GM19372 (cell line): ENCODE measurements at regions not wholly inside any gene's neighbourhood (a gene's known extent, or its start where the extent isn't known, plus 50 kb on each side); places are given as distances from the start of the nearest gene placed in this dataset.
"Not testable (repeated sequence)": the region's sequence is repeated elsewhere in the genome, so short reads cannot be mapped to it uniquely, and the experiment has no call there.

Experiments used
- ATAC-seq: cut with Tn5 transposase; IDR thresholded peaks from one replicate; pipeline ENCODE4 v1.9.1; 2021; ENCODE audit warnings: mild to moderate bottlenecking, low read depth, moderate library complexity; ENCODE audit not compliant: unreplicated experiment

DNA sequence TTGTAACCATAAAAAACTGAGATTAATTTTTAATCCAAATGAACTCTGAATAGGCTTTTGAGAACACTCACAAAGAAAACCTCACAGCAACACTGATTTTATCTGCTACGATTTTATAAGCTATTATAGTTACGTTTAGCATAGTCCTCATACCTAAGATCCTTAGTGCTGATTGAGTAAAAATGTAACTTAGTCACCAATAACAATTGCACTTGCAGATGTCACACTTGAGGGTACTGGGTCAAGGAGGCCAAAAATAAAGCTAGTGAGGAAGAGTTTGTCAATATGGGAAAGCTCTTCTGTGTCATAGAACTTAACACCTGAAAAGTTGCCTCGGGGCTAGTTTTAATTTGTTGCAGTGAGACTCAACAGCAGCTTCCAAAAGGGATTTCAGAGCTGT lies 706.5 kb upstream of the FAM98A start:
- ATAC-seq: no peak

DNA sequence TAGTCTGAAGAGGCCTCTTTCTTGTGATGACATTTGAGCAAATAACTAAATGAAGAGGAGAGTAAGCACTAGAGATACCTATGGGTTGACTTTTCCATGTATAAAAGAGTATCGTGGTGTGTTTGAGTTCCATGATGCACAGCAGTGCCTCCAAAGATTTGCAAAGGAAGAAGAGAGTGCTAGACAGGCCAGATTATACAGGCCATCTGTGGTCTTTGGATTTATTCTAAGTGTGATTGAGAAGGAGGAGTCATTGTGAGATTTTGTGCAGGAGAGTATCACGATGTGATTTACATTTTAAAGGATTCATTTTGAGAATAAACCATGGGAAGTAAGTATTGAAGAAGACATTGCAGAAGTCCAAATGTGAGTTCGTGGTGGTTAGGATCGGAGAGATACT lies 695.9 kb upstream of the FAM98A start:
- ATAC-seq: no peak

- peak; percentile 95 for ATAC-seq
These were observed 692.0 kb upstream of the FAM98A start for GRCh38 chr2:34291076-34291475.

- no peak for ATAC-seq
These were observed 688.9 kb upstream of the FAM98A start for GRCh38 chr2:34288016-34288415.

GRCh38 chr2:34280606-34281005 lies 681.5 kb upstream of the FAM98A start:
- no peak for ATAC-seq

- ATAC-seq: peak; percentile 87
These were observed 668.0 kb upstream of the FAM98A start for GRCh38 chr2:34266908-34267697.

- ATAC-seq: no peak
These were observed 662.6 kb upstream of the FAM98A start for GRCh38 chr2:34261701-34262100.

GRCh38 chr2:34254272-34254878 lies 655.3 kb upstream of the FAM98A start:
- no peak for ATAC-seq

GRCh38 chr2:34252111-34252510 lies 653.0 kb upstream of the FAM98A start:
- ATAC-seq: no peak

GRCh38 chr2:34251578-34251977 lies 652.5 kb upstream of the FAM98A start:
- ATAC-seq: no peak

DNA sequence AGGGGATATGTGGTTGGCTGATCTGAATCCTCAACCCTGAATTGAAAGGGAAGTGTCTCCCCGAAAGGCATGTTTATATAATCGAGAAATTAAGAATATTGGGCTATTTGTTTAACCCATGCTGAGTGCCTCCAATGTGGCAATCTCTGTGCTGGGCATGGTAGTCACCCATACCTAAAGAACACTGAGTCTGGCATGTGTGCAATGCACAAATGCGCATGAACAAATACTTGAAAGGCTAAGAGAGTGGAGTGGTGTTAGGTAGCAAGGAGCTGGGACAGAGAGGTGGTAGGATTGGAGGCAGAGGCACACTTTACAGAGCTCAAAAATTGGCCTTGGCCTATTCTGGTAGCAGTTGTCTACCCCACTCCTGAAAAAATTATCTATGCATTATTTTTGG lies 645.1 kb upstream of the FAM98A start:
- no peak for ATAC-seq

DNA sequence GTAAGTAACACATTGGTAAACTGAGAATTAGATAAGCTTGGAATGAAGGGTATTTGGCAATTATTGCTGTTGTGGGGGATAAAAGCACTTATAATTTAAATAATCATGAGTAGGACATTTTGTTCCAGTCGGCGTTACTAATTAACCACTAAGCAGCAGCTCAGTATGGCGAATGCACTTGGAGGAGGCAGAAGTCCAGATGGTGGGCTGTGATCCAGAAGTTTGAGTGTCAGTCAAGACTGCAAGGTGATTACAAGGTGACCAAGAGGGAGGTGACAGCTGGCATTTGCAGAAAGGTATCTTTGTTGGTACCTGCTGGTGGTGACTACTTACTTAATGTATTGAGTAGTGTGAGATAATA lies 643.6 kb upstream of the FAM98A start:
- no peak for ATAC-seq

DNA sequence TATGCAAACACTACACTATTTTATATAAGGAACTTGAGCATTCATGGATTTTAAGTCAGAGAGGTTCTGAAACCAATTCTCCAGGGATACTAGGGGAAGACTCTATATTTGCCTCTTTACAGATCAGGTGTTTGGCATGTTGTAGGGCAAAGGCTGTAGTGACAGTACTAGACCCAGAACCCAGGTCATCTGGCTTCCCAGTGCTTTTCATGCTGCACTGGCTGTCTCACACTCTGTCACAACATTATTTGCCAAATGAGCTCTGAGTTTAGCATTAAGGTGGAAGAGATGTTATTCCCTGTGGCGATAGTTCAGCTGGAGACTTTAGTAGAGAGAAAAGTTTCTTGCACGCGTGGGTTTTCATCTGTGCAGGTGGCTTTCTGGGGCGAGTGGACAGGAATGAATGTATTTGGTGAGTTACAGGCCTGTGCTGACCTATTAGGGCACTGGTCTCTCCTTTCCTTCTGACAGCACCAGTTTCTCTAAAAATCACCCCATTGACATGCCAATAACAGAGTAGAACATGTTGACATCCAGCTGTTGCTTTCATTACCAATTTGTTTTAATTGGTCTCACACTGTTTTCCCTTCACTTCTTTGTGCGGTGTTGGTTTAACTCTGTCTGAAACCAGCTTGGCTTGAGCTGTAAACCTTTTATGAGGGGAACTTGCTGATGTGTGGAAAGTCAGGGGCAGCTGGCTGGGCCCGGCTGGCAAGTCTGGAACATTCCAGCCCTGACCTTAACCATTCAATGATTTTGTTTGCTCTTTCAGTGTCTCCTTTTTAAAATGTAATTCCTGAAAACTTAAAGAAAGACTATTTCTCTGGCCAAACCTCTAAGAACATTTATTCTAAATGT lies 643.0 kb upstream of the FAM98A start:
- ATAC-seq: no peak

DNA sequence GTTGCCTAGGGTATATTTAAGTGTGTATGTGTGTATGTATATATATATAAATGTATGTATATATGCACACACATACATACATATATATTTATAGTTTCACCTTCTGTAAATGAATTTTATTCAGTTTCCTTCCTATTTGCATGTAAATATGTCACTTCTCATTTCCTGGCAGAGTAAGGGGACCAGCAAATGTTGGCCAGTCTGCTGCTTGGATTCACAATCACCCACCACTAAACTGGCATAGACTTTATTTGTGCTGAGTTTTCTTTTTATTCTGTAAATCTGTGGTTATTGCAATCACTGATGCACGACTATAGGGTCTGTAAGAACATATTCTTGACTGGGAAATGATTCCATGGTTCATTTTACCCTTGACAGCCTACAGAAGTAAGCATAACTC lies 640.4 kb upstream of the FAM98A start:
- no peak for ATAC-seq

DNA sequence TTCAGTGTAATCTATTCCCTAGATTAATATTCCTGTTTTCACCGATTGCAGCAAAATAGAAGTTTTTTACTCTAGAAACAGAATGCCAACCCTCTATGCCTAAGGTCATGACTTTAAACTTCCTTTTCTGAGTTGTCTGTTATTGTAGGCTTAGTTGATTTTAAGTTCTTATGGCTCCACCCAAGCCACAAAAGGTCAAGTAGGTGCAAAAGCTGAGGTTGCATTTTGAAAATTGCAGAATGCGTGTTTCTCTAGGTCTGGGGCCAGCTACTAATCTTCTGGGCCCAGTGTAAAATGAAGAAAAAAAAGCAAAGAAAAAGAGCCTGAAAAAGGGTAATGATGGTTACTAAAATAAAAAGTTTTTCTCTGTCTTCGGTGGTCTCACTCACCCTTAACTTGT lies 635.7 kb upstream of the FAM98A start:
- ATAC-seq: no peak

- no peak for ATAC-seq
These were observed 630.9 kb upstream of the FAM98A start for GRCh38 chr2:34229998-34230397.

DNA sequence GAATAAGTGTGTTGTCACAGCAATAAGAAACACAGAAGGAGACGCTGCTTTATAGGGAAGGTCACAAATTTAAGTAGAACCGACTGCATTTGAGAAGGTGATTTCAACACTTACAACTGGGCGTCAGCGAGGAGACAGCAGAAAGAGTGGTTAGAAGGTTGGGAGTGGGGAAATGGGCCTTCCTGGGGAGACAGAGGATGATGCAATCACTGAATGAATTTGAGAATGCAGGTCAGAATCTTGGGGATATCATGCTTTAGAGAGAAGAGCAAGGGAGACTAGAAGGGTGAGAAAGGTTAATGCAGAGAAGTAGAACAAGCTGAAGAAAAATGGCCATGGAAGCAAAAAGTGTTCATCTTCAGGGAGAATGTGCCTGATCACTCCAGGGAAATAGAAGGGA lies 616.1 kb upstream of the FAM98A start:
- no peak for ATAC-seq

GRCh38 chr2:34210382-34210781 lies 611.3 kb upstream of the FAM98A start:
- not testable (repeated sequence) for ATAC-seq

DNA sequence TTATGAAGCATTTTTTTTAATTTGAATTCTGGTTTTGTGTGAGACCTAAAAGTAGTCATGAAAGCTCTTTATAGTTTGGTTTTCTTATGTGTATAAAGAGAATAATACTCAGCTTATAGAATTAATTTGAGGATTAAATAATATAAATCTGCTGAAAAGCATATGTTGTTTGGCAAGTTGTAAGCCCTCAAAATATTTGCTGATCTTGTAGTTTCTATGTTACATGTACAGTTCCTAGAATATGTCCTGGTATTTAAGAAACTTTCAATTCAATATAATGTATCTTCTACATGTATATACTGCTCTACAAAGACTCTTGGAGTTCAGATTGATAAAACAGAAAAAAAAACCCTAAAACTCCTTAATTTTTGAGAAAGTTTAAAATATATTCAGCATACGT lies 605.5 kb upstream of the FAM98A start:
- ATAC-seq: no peak

DNA sequence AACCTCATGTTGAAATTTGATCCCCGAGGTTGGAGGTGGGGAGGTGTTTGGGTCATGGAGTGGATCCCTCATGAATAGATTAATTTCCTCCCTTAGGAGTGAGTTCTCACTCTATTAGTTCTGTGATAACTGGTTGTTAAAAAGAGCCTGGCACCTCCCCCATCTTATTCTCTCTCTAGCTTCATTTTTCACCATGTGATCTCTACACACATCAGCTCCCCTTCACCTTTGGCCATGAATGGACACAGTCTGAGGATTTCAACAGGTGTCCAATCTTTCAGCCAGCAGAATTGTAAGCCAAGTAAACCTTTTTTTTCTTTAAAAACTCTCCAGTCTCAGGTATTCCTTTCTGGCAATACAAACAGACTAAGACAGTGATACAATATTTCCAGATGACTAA lies 602.0 kb upstream of the FAM98A start:
- ATAC-seq: no peak

DNA sequence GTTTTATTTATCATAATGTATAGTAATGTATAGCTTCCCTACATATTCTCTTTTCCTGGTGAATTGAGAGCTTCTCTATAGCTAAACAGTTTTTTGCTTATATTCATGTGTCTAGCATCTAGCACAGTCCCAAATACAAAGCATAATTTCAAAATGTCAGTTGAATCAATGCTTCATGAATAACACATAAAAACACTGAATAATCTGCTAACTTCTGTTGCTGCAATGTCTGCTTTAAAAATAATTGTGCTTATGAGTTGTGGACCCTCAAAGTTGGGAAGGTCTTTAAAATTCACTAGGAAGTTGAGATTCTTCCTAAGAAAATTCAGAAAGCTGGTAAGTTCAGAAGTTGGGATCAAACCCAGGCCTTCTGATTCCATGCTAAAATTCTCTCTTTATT lies 600.9 kb upstream of the FAM98A start:
- ATAC-seq: no peak
